Neural cell (in vitro differentiated cells): ENCODE measurements at regions not wholly inside any gene's neighbourhood (a gene's known extent, or its start where the extent isn't known, plus 50 kb on each side); places are given as distances from the start of the nearest gene placed in this dataset.

Experiments
- H2AFZ ChIP-seq: fragments of 200-600, 300-800 bp; sonication (generic), shearing (Covaris generic); 2 replicates; pipeline ENCODE4 v1.6.0; 2014; ENCODE audit warnings: low read depth, mild to moderate bottlenecking, antibody characterized with exemption, low read length, moderate library complexity
- H3F3A ChIP-seq: fragments of 200-600 bp; shearing (Covaris generic); 2 replicates; pipeline ENCODE4 v1.6.1; 2016; ENCODE audit warnings: mild to moderate bottlenecking, moderate library complexity, mixed read lengths, antibody characterized with exemption, low read length; ENCODE audit not compliant: insufficient read depth, poor library complexity, severe bottlenecking
- H3K27ac ChIP-seq: fragments of 200-600, 300-800 bp; sonication (generic), shearing (Covaris generic); 2 replicates; pipeline ENCODE4 v1.5.1; 2014; ENCODE audit warnings: mild to moderate bottlenecking, low read length, moderate library complexity
- H3K27me3 ChIP-seq: fragments of 300-800, 200-600 bp; sonication (generic), shearing (Covaris generic); 2 replicates; pipeline ENCODE4 v1.6.0; 2014; ENCODE audit warnings: mild to moderate bottlenecking, low read depth, low read length, moderate library complexity; ENCODE audit not compliant: insufficient read depth
- H3K36me3 ChIP-seq: fragments of 300-800, 200-600 bp; sonication (generic), shearing (Covaris generic); 2 replicates; pipeline ENCODE4 v1.5.1; 2014; ENCODE audit warnings: mild to moderate bottlenecking, antibody characterized with exemption, low read length, moderate library complexity; ENCODE audit not compliant: insufficient read depth
- H3K4me2 ChIP-seq: fragments of 300-800, 200-600 bp; sonication (generic), shearing (Covaris generic); 2 replicates; pipeline ENCODE4 v1.6.0; 2014; ENCODE audit warnings: mild to moderate bottlenecking, low read length
- H3K4me3 ChIP-seq: fragments of 300-800, 200-600 bp; sonication (generic), shearing (Covaris generic); 2 replicates; pipeline ENCODE4 v1.5.1; 2014; ENCODE audit warnings: mild to moderate bottlenecking, low read length, moderate library complexity
- H3K79me2 ChIP-seq: fragments of 200-600 bp; shearing (Covaris generic); replicated peaks from 2 replicates; pipeline ENCODE4 v1.6.0; 2014; ENCODE audit warnings: mild to moderate bottlenecking, low read length, moderate library complexity; ENCODE audit not compliant: insufficient read depth
- H3K9ac ChIP-seq: fragments of 300-800, 200-600 bp; sonication (generic), shearing (Covaris generic); 2 replicates; pipeline ENCODE4 v1.6.1; 2016; ENCODE audit warnings: mild to moderate bottlenecking, low read length, mixed read lengths
- H3K9me2 ChIP-seq: fragments of 200-600 bp; shearing (Covaris generic); 2 replicates; pipeline ENCODE4 v1.6.1; 2016; ENCODE audit warnings: mild to moderate bottlenecking, low read length, mixed read lengths; ENCODE audit not compliant: insufficient read depth
- H3K9me3 ChIP-seq: fragments of 200-600, 300-800 bp; sonication (generic), shearing (Covaris generic); 2 replicates; pipeline ENCODE4 v1.6.1; 2016; ENCODE audit warnings: mild to moderate bottlenecking, mixed run types, low read length, moderate library complexity, mixed read lengths
- H4K20me1 ChIP-seq: fragments of 200-600 bp; shearing (Covaris generic); 2 replicates; pipeline ENCODE4 v1.6.1; 2016; ENCODE audit warnings: mild to moderate bottlenecking, mixed run types; ENCODE audit not compliant: insufficient read depth
- CTCF ChIP-seq: fragments of 450-650 bp; IDR thresholded peaks from 2 replicates; pipeline ENCODE4 v1.5.1; 2014; ENCODE audit warnings: antibody characterized with exemption, mild to moderate bottlenecking, moderate library complexity; ENCODE audit not compliant: poor library complexity, severe bottlenecking
- EP300 ChIP-seq: fragments of 450-650 bp; conservative IDR thresholded peaks from 2 replicates; pipeline ENCODE4 v1.6.1; 2014; ENCODE audit warnings: antibody characterized with exemption, mild to moderate bottlenecking, moderate library complexity; ENCODE audit not compliant: poor library complexity, severe bottlenecking
- EZH2 ChIP-seq: fragments of 200-600, 300-800 bp; shearing (Covaris generic), sonication (generic); IDR thresholded peaks from 2 replicates; pipeline ENCODE4 v1.6.1; 2014; ENCODE audit warnings: antibody characterized with exemption, low read length, borderline replicate concordance, mild to moderate bottlenecking; ENCODE audit not compliant: insufficient read depth, poor library complexity, severe bottlenecking
- MXI1 ChIP-seq: fragments of 450-650 bp; conservative IDR thresholded peaks from 2 replicates; pipeline ENCODE4 v1.6.1; 2014; ENCODE audit warnings: antibody characterized with exemption, mild to moderate bottlenecking; ENCODE audit not compliant: poor library complexity, severe bottlenecking
- POLR2AphosphoS5 ChIP-seq: IDR thresholded peaks from 2 replicates; pipeline ENCODE4 v1.6.1; 2012
- RAD21 ChIP-seq: fragments of 450-650 bp; conservative IDR thresholded peaks from 2 replicates; pipeline ENCODE4 v1.6.1; 2014; ENCODE audit warnings: antibody characterized with exemption, mild to moderate bottlenecking, moderate library complexity
- REST ChIP-seq: IDR thresholded peaks from 2 replicates; pipeline ENCODE4 v1.6.1; 2012; ENCODE audit warnings: borderline replicate concordance
- SMC3 ChIP-seq: fragments of 450-650 bp; conservative IDR thresholded peaks from 2 replicates; pipeline ENCODE4 v1.6.1; 2014; ENCODE audit warnings: antibody characterized with exemption, mild to moderate bottlenecking, moderate library complexity; ENCODE audit not compliant: poor library complexity
- TAF1 ChIP-seq: IDR thresholded peaks from 2 replicates; pipeline ENCODE4 v1.6.1; 2012; ENCODE audit warnings: low read depth

GRCh38 chr15:45831787-45832186 lies 197.0 kb downstream of the SQOR start:
- H3K27me3 ChIP-seq, result no peaks in the 10 kb centered on the region
- no peak overlapping the region for H3K27ac ChIP-seq
- TF ChIP-seq POLR2AphosphoS5, result no peak
- no peak for TF ChIP-seq RAD21
- TF ChIP-seq SMC3, result no peak
- no peak for TF ChIP-seq REST
- TF ChIP-seq EP300, result no peak
- no peak for TF ChIP-seq MXI1
- no peak for TF ChIP-seq CTCF
- TF ChIP-seq EZH2, result no peak
- no peak for TF ChIP-seq TAF1
- no peak overlapping the region for H3K9ac ChIP-seq
- H3K4me2 ChIP-seq, result no peak overlapping the region
- no peaks in the 10 kb centered on the region for H4K20me1 ChIP-seq
- H3K36me3 ChIP-seq, result no peaks in the 10 kb centered on the region
- no peaks in the 10 kb centered on the region for H3K9me2 ChIP-seq
- H3K4me3 ChIP-seq, result no peak overlapping the region
- no peak overlapping the region for H2AFZ ChIP-seq
- no peaks in the 10 kb centered on the region for H3K79me2 ChIP-seq
- H3K9me3 ChIP-seq, result no peaks in the 10 kb centered on the region
- no peaks in the 10 kb centered on the region for H3F3A ChIP-seq

GRCh38 chr15:45834622-45835021 lies 199.8 kb downstream of the SQOR start:
- H3K36me3 ChIP-seq, result no peaks in the 10 kb centered on the region
- H3K27ac ChIP-seq, result no peak overlapping the region
- H3K9me3 ChIP-seq, result no peaks in the 10 kb centered on the region
- H2AFZ ChIP-seq, result no peak overlapping the region
- H4K20me1 ChIP-seq, result no peaks in the 10 kb centered on the region
- no peak overlapping the region for H3K9ac ChIP-seq
- H3K79me2 ChIP-seq, result no peaks in the 10 kb centered on the region
- no peak overlapping the region for H3K4me3 ChIP-seq
- H3K4me2 ChIP-seq, result no peak overlapping the region
- TF ChIP-seq RAD21 (no peak), POLR2AphosphoS5 (no peak), SMC3 (no peak), EP300 (no peak), MXI1 (no peak), TAF1 (no peak), REST (no peak), CTCF (no peak), EZH2 (no peak)
- no peaks in the 10 kb centered on the region for H3K9me2 ChIP-seq
- no peaks in the 10 kb centered on the region for H3F3A ChIP-seq
- H3K27me3 ChIP-seq, result no peaks in the 10 kb centered on the region
